Mesenchymal stem cell (in vitro differentiated cells and primary cell): ENCODE measurements at regions not wholly inside any gene's neighbourhood (a gene's known extent, or its start where the extent isn't known, plus 50 kb on each side); places are given as distances from the start of the nearest gene placed in this dataset.

ENCODE experiments used
- DNase-seq: peaks from one replicate; pipeline ENCODE4 v3.0.0-alpha.2; 2013
- H2AFZ ChIP-seq: one replicate; pipeline ENCODE4 v1.6.1; 2013; ENCODE audit warnings: low read depth, mild to moderate bottlenecking, control low read depth, inconsistent platforms, low read length, moderate library complexity
- H2AK5ac ChIP-seq: 2 replicates; pipeline ENCODE4 v1.6.1; 2013; ENCODE audit warnings: low read length, moderate library complexity, mild to moderate bottlenecking, inconsistent platforms; ENCODE audit not compliant: severe bottlenecking
- H2BK120ac ChIP-seq: one replicate; pipeline ENCODE4 v1.6.1; 2013; ENCODE audit warnings: low read depth, mild to moderate bottlenecking, inconsistent platforms, low read length, moderate library complexity
- H2BK12ac ChIP-seq, 2 experiments: one replicate each; pipeline ENCODE4 v1.6.1; 2013; ENCODE audit warnings: inconsistent platforms in 2 of 2, low read length in 2 of 2, mild to moderate bottlenecking in 2 of 2, moderate library complexity in 2 of 2, control low read depth in 1 of 2
- H2BK15ac ChIP-seq: one replicate; pipeline ENCODE4 v1.6.1; 2013; ENCODE audit warnings: mild to moderate bottlenecking, low read depth, inconsistent platforms; ENCODE audit not compliant: poor library complexity, severe bottlenecking
- H2BK5ac ChIP-seq: 2 replicates; pipeline ENCODE4 v1.6.1; 2013; ENCODE audit warnings: low read depth, mild to moderate bottlenecking, low read length, control low read depth, inconsistent platforms; ENCODE audit not compliant: poor library complexity, severe bottlenecking
- H3K14ac ChIP-seq, 2 experiments: one replicate each; pipeline ENCODE4 v1.6.1; 2013; ENCODE audit warnings: inconsistent platforms in 2 of 2, low read length in 2 of 2, control low read depth in 1 of 2, mild to moderate bottlenecking in 1 of 2, moderate library complexity in 1 of 2
- H3K18ac ChIP-seq, 2 experiments: one replicate each; pipeline ENCODE4 v1.6.1; 2013; ENCODE audit warnings: inconsistent platforms in 2 of 2, low read length in 2 of 2, control low read depth in 1 of 2, low read depth in 1 of 2, mild to moderate bottlenecking in 1 of 2
- H3K23ac ChIP-seq, 2 experiments: one replicate each; pipeline ENCODE4 v1.6.1; 2013; ENCODE audit warnings: inconsistent platforms in 2 of 2, low read length in 2 of 2, mild to moderate bottlenecking in 2 of 2, moderate library complexity in 2 of 2, control low read depth in 1 of 2
- H3K27ac ChIP-seq: 2 replicates; pipeline ENCODE4 v1.5.1; 2013; ENCODE audit warnings: mild to moderate bottlenecking, moderate library complexity, low read length, control low read depth, inconsistent platforms; ENCODE audit not compliant: poor library complexity, severe bottlenecking
- H3K27me3 ChIP-seq, 2 experiments: 2 replicates each; pipeline versions ENCODE4 v1.6.1 to v1.7.0; 2013; ENCODE audit warnings: low read length in 2 of 2, mild to moderate bottlenecking in 2 of 2, moderate library complexity in 2 of 2, control low read depth in 1 of 2, inconsistent platforms in 1 of 2; ENCODE audit not compliant: control insufficient read depth in 1 of 2, insufficient read depth in 1 of 2
- H3K36me3 ChIP-seq, 2 experiments: 2 replicates each; pipeline versions ENCODE4 v1.6.1 to v1.7.0; 2013; ENCODE audit warnings: low read length in 2 of 2, control low read depth in 1 of 2, inconsistent platforms in 1 of 2, low read depth in 1 of 2, mild to moderate bottlenecking in 1 of 2; ENCODE audit not compliant: insufficient read depth in 2 of 2, control insufficient read depth in 1 of 2
- H3K4ac ChIP-seq, 2 experiments: one replicate each; pipeline ENCODE4 v1.6.1; 2013; ENCODE audit warnings: inconsistent platforms in 2 of 2, low read length in 2 of 2, mild to moderate bottlenecking in 2 of 2, moderate library complexity in 2 of 2, control low read depth in 1 of 2, low read depth in 1 of 2
- H3K4me1 ChIP-seq: 2 replicates; pipeline ENCODE4 v1.6.1; 2013; ENCODE audit warnings: low read depth, low read length, control low read depth; ENCODE audit not compliant: control insufficient read depth, insufficient read depth
- H3K4me2 ChIP-seq: 2 replicates; pipeline ENCODE4 v1.6.1; 2013; ENCODE audit warnings: low read length, mild to moderate bottlenecking, inconsistent platforms; ENCODE audit not compliant: poor library complexity, severe bottlenecking
- H3K4me3 ChIP-seq, 2 experiments: 2 replicates each; pipeline versions ENCODE4 v1.5.1 to v1.7.0; 2013; ENCODE audit warnings: low read length in 2 of 2, mild to moderate bottlenecking in 2 of 2, control low read depth in 1 of 2, low read depth in 1 of 2; ENCODE audit not compliant: insufficient read depth in 1 of 2
- H3K79me1 ChIP-seq: replicated peaks from 2 replicates; pipeline ENCODE4 v1.6.1; 2013; ENCODE audit warnings: mild to moderate bottlenecking, control low read depth, low read length, inconsistent platforms; ENCODE audit not compliant: poor library complexity, severe bottlenecking
- H3K9ac ChIP-seq: 2 replicates; pipeline ENCODE4 v1.7.0; 2013; ENCODE audit warnings: mild to moderate bottlenecking, low read length, moderate library complexity
- H3K9me3 ChIP-seq: 2 replicates; pipeline ENCODE4 v1.7.0; 2013; ENCODE audit warnings: mild to moderate bottlenecking, low read length; ENCODE audit not compliant: control insufficient read depth
- H4K8ac ChIP-seq: one replicate; pipeline ENCODE4 v1.6.1; 2013; ENCODE audit warnings: inconsistent platforms, mild to moderate bottlenecking, low read length, moderate library complexity
- H4K91ac ChIP-seq: one replicate; pipeline ENCODE4 v1.6.1; 2013; ENCODE audit warnings: mild to moderate bottlenecking, low read length, inconsistent platforms
- WGBS: methylation state at CpG from one replicate; pipeline ENCODE4 v1.1.7; 2013; ENCODE audit warnings: mixed read lengths; 5-methylcytosine and 5-hydroxymethylcytosine counted together

DNA sequence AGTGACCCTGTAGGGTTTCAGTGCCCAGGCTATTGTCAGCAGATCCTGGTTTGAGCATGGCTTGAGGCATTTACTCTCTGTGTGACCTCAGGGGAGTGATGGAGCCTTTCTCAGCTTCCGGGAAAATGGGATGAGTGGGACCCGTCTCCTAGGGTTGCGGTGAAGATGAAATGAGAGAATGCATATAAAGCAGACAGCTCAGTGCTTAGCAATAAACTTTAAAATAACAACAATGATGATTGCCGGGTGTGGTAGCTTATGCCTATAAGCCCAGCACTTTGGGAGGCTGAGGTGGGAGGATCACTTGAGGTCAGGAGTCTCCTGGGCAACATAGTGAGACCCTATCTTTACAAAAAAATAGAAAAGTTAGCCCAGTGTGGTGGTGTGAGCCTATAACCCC lies 106.0 kb upstream of the MTHFD1L start:
- Histone ChIP-seq H2BK5ac (no peak overlapping the region), H3K36me3 (no peaks in the 10 kb centered on the region), H3K14ac (no peak overlapping the region), H2BK120ac (no peak overlapping the region), H3K9ac (no peak overlapping the region), H3K27me3 (no peaks in the 10 kb centered on the region), H3K79me1 (no peaks in the 10 kb centered on the region), H4K8ac (no peak overlapping the region), H2AK5ac (no peak overlapping the region), H2AFZ (no peak overlapping the region), H4K91ac (no peak overlapping the region), H3K18ac (no peak overlapping the region), H3K9me3 (no peaks in the 10 kb centered on the region), H3K4ac (no peak overlapping the region), H3K23ac (no peak overlapping the region), H3K4me3 (no peak overlapping the region), H3K27ac (no peak overlapping the region), H3K4me1 (peaks cover 2% of the 10 kb centered on the region), H2BK15ac (no peak overlapping the region), H2BK12ac (no peak overlapping the region), H3K4me2 (no peak overlapping the region)
- no peak for DNase-seq
- 100% methylated on average over 2 of the region's 4 CpGs for WGBS

DNA sequence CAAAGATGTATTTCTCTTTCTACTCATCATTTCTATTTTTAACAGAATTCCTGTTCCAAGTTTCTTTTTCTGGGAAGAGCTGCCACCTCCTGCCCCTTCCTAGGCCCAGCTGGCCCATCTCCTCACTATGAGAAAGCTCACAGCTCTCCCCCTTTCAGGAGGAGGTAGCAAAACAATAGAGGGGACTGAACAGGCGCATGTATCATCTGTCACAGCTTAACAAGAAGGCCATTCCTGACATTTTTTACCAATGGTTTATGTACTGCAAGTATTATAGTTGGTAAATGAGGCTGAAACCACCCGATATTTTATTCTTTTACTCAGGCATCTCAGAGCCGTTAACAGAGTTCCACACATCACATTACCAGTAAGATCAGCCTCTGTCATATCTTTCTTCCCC lies 103.7 kb upstream of the MTHFD1L start:
- Histone ChIP-seq H2BK5ac (no peak overlapping the region), H3K27ac (no peak overlapping the region), H3K9me3 (no peaks in the 10 kb centered on the region), H3K9ac (no peak overlapping the region), H4K8ac (no peak overlapping the region), H3K4ac (no peak overlapping the region), H3K23ac (no peak overlapping the region), H2BK15ac (no peak overlapping the region), H3K27me3 (peaks cover 0 to 5% of the 10 kb centered on the region in 2 experiments), H2BK120ac (no peak overlapping the region), H3K79me1 (no peaks in the 10 kb centered on the region), H2AFZ (no peak overlapping the region), H2AK5ac (no peak overlapping the region), H3K18ac (no peak overlapping the region), H3K4me1 (no peaks in the 10 kb centered on the region), H2BK12ac (no peak overlapping the region), H3K36me3 (no peaks in the 10 kb centered on the region), H3K4me2 (no peak overlapping the region), H3K4me3 (no peak overlapping the region), H4K91ac (no peak overlapping the region), H3K14ac (no peak overlapping the region)
- no peak for DNase-seq
- WGBS, result 98% methylated on average over 2 of the region's 3 CpGs

DNA sequence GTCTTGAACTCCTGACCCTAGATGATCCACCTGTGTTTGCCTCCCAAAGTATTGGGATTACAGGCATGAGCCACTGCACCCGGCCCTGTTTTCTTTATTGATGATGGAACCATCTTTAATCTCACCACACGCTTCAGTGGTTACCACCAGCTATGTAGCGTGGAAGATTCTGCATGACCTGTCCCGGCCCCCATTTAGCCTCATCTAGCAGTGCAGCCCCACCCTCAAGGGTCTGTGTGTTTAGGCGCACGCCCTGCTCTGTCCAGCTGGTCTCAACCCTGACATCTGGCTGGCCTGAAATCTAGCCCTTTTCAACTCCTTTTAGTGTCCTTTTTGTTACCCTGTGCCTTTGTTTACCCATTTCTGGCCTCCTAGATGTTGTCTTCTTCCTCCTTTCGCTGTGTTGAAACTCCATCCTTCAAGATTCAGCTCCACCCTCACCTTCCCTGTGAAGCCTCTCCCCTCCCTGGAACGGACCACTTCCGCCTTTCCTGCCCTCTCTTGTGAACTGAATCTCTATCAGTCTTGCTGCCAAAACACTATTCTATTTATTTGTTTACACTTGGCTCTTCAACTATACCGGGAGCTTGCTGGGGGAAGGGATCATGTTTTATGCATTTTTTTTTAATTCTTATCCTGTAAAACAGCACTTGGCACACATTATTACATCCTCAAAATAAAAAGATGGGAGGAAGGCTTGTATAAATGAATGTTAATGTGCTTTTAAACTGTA lies 101.0 kb upstream of the MTHFD1L start:
- H3K4me1 ChIP-seq, result no peaks in the 10 kb centered on the region
- H2AK5ac ChIP-seq, result no peak overlapping the region
- no peak overlapping the region for H4K8ac ChIP-seq
- H2BK12ac ChIP-seq, result no peak overlapping the region
- H3K27ac ChIP-seq, result no peak overlapping the region
- H3K79me1 ChIP-seq, result no peaks in the 10 kb centered on the region
- H2BK5ac ChIP-seq, result no peak overlapping the region
- no peak overlapping the region for H3K4ac ChIP-seq
- no peaks in the 10 kb centered on the region for H3K9me3 ChIP-seq
- no peak overlapping the region for H3K4me3 ChIP-seq
- H4K91ac ChIP-seq, result no peak overlapping the region
- WGBS, result 92% methylated on average over 9 of the region's 10 CpGs
- H2BK120ac ChIP-seq, result no peak overlapping the region
- no peak overlapping the region for H3K18ac ChIP-seq
- H3K23ac ChIP-seq, result no peak overlapping the region
- H3K36me3 ChIP-seq, result no peaks in the 10 kb centered on the region
- H3K27me3 ChIP-seq, result peaks cover 0 to 5% of the 10 kb centered on the region in 2 experiments
- no peak overlapping the region for H3K4me2 ChIP-seq
- DNase-seq, result no peak
- no peak overlapping the region for H3K9ac ChIP-seq
- no peak overlapping the region for H2AFZ ChIP-seq
- no peak overlapping the region for H2BK15ac ChIP-seq
- no peak overlapping the region for H3K14ac ChIP-seq

- Histone ChIP-seq H3K36me3 (no peaks in the 10 kb centered on the region), H3K27me3 (peaks cover 0 to 5% of the 10 kb centered on the region in 2 experiments), H3K4ac (no peak overlapping the region), H3K14ac (no peak overlapping the region), H3K18ac (no peak overlapping the region), H3K27ac (no peak overlapping the region), H2AFZ (no peak overlapping the region), H3K9ac (no peak overlapping the region), H2BK12ac (no peak overlapping the region), H3K4me1 (no peaks in the 10 kb centered on the region), H3K4me3 (no peak overlapping the region), H3K23ac (no peak overlapping the region), H2BK5ac (no peak overlapping the region), H2BK15ac (no peak overlapping the region), H4K8ac (no peak overlapping the region), H2AK5ac (no peak overlapping the region), H3K79me1 (no peaks in the 10 kb centered on the region), H2BK120ac (no peak overlapping the region), H4K91ac (no peak overlapping the region), H3K4me2 (no peak overlapping the region), H3K9me3 (no peaks in the 10 kb centered on the region)
- no peak for DNase-seq
- 83% methylated on average over 9 of the region's 10 CpGs for WGBS
Measured at GRCh38 chr6:150765067-150765764, 100.3 kb upstream of the MTHFD1L start.
